ENCODE measurements at regions not wholly inside any gene's neighbourhood (a gene's known extent, or its start where the extent isn't known, plus 50 kb on each side); places are given as distances from the start of the nearest gene placed in this dataset.

DNA sequence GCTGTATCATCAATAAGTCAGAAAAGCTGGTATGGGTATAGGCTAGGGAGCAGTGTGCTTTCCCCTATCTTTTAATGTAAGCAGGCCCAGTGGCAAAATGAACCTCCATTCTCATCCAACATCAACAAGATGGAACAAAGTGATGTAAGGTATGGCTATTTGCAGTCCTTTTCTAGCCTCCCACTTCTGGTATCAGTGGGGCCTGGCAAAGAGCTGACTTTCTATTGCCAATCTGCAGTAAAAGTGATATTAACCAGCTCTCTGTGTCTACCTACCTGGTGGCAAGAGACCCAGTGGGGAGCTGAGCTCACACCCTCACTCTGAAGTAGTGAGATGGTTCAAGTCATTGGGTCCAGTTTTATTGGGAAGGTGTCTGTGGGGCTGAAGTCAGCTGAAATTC lies 1492.6 kb downstream of the CDH11 start:
- no peaks in the 10 kb centered on the region for H3K9me3 ChIP-seq
- TF ChIP-seq, protein P1, sequence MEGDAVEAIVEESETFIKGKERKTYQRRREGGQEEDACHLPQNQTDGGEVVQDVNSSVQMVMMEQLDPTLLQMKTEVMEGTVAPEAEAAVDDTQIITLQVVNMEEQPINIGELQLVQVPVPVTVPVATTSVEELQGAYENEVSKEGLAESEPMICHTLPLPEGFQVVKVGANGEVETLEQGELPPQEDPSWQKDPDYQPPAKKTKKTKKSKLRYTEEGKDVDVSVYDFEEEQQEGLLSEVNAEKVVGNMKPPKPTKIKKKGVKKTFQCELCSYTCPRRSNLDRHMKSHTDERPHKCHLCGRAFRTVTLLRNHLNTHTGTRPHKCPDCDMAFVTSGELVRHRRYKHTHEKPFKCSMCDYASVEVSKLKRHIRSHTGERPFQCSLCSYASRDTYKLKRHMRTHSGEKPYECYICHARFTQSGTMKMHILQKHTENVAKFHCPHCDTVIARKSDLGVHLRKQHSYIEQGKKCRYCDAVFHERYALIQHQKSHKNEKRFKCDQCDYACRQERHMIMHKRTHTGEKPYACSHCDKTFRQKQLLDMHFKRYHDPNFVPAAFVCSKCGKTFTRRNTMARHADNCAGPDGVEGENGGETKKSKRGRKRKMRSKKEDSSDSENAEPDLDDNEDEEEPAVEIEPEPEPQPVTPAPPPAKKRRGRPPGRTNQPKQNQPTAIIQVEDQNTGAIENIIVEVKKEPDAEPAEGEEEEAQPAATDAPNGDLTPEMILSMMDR (IDR thresholded peaks at IDR 0.05): no peak
- DNase-seq (ENCODE audit: low spot score in 2 of 2): no peak
- H3K4me1 ChIP-seq: no peaks in the 10 kb centered on the region
- no peak overlapping the region for H3K27ac ChIP-seq
- no peak overlapping the region for H3K4me3 ChIP-seq
- H3K36me3 ChIP-seq: no peaks in the 10 kb centered on the region
- intact Hi-C loops (cut with DNase I): no loop called here
- H3K27me3 ChIP-seq: no peaks in the 10 kb centered on the region

DNA sequence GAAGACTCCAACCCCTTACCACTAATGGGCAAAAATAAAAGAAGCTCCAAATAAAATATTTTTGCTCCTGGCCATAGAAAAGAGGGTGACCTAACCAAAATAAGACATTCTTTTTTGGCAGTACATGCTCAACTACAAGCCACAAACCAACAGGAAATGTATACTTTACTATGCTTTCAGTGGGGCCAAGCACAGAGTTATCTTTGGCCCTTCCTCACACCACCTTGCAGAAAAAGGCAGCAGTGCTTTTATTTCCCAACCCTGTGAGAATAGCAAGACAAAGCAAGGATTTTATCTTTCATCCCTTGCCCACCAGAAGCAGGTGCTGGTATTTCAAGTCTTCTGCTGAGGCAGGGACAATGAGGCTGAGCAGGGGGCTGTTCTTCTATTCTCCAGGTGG lies 1493.1 kb downstream of the CDH11 start:
- Histone ChIP-seq H3K9me3 (no peaks in the 10 kb centered on the region), H3K27me3 (no peaks in the 10 kb centered on the region), H3K4me1 (no peaks in the 10 kb centered on the region), H3K27ac (no peak overlapping the region), H3K36me3 (no peaks in the 10 kb centered on the region), H3K4me3 (no peak overlapping the region)
- TF ChIP-seq, protein P1 (IDR thresholded peaks at IDR 0.05): no peak
- no peak for DNase-seq (ENCODE audit: low spot score in 2 of 2)
- intact Hi-C loops (cut with DNase I): no loop called here

DNA sequence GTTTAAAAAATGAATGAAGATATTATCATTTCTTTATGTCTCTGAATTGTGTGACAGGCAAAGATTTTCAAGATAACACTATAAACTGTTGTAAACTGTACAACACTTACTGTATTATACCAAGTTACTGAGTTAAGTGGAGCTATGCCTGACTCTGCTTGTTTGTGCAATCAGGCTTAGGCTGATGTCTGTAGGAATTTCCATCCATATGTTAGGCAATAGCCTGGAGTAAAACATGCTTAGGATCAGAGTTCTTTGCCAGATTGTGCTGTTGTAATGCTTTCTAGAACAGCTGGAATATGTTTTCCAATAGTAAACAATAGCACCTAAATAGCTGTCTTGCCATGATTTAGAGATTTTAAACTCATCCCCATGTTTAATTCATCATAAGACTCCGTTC lies 1496.7 kb downstream of the CDH11 start:
- Histone ChIP-seq H3K4me3 (no peak overlapping the region), H3K27me3 (no peaks in the 10 kb centered on the region), H3K4me1 (no peaks in the 10 kb centered on the region), H3K36me3 (no peaks in the 10 kb centered on the region), H3K27ac (no peak overlapping the region), H3K9me3 (no peaks in the 10 kb centered on the region)
- intact Hi-C loops (cut with DNase I): no loop called here
- TF ChIP-seq, protein P1 (IDR thresholded peaks at IDR 0.05): no peak
- DNase-seq (ENCODE audit: low spot score in 2 of 2): no peak

DNA sequence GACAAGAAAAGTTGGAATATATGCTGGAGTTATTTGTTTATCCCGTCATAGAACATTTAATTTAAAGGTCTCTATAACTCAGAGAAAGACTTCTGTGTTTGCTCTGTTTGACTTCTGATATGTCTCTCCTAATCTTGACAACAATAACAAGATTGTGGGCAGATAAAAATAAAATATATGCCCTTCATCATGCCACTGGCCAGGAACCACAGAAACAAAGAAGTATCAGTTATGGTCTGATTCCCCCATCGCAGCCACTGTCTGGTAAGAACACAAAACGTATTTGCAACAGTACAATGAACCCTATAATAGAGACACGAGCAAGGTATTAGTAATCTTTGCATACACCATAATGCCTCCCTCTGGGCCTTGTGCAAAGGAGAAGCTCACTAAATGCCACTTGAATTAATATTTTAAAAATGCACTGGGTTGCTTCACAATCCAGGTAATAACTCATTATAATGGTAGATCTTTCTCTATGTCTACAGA lies 1498.3 kb downstream of the CDH11 start:
- TF ChIP-seq, protein P1 (IDR thresholded peaks at IDR 0.05): no peak
- intact Hi-C loops (cut with DNase I): no loop called here
- no peaks in the 10 kb centered on the region for H3K4me1 ChIP-seq
- no peaks in the 10 kb centered on the region for H3K9me3 ChIP-seq
- no peaks in the 10 kb centered on the region for H3K36me3 ChIP-seq
- H3K27ac ChIP-seq: no peak overlapping the region
- H3K4me3 ChIP-seq: no peak overlapping the region
- DNase-seq (ENCODE audit: low spot score in 2 of 2): no peak
- H3K27me3 ChIP-seq: no peaks in the 10 kb centered on the region

DNA sequence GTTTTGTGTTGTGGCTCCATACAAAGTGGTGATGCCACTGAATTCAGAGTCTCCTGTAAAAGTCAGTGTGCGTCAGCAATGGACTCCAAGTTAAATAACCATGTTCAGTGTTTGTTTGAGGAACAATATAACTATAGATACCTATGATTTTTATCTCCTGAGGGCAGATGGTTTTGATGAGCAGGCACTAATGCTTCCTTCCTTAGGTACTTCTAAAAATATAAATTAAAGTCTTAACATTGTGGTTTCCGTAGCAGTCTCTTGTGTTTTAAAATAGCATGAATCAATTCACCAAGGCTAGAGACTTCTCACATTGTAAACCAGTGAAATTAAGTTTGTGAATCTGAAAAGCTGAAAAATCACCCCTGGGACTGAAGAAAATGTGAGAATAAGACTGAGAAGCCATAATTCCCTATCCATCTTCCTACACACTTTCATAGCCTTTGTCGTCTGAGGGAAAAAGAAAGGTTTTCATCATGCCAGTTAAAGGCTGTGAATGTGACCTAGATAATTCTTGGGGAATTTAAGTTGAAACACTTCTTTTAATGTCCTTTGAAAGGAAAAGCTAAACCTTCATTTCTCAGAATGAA lies 1502.9 kb downstream of the CDH11 start:
- TF ChIP-seq, protein P1 (IDR thresholded peaks at IDR 0.05): no peak
- no peak for DNase-seq (ENCODE audit: low spot score in 2 of 2)
- intact Hi-C loops (cut with DNase I): no loop called here
- H3K27me3 ChIP-seq: no peaks in the 10 kb centered on the region
- no peaks in the 10 kb centered on the region for H3K36me3 ChIP-seq
- no peak overlapping the region for H3K27ac ChIP-seq
- H3K9me3 ChIP-seq: no peaks in the 10 kb centered on the region
- H3K4me3 ChIP-seq: no peak overlapping the region
- no peaks in the 10 kb centered on the region for H3K4me1 ChIP-seq

Measured in ascending aorta (tissue), 2 donors.